ENCODE measurements at regions not wholly inside any gene's neighbourhood (a gene's known extent, or its start where the extent isn't known, plus 50 kb on each side); places are given as distances from the start of the nearest gene placed in this dataset.

DNA sequence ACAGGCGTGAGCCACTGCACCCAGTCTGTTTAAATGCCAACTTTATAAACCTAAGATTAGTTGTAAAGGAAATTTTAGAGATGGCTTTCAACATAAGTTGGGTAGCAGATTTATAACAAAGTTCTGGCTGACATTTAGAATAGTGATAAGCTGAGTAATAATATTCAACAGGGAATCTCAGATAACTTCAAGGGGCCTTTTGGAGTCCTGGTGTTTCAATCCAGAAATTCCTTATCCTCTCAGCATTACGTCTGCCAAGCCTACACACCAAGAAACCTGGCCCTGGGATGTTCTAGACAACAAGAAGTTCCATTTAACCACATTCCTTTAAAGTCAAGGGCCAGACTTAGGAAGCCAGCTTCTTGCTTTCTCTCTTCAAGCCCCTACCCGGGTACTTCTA, 59.5 kb upstream of the DYRK2 start (continued):
- no peak for TF ChIP-seq NBN (IDR thresholded peaks at IDR 0.05; ENCODE audit: low read depth)
- TF ChIP-seq ZNF175 (CRISPR knock-in tag; IDR thresholded peaks at IDR 0.05; ENCODE audit: low read depth), result no peak

DNA sequence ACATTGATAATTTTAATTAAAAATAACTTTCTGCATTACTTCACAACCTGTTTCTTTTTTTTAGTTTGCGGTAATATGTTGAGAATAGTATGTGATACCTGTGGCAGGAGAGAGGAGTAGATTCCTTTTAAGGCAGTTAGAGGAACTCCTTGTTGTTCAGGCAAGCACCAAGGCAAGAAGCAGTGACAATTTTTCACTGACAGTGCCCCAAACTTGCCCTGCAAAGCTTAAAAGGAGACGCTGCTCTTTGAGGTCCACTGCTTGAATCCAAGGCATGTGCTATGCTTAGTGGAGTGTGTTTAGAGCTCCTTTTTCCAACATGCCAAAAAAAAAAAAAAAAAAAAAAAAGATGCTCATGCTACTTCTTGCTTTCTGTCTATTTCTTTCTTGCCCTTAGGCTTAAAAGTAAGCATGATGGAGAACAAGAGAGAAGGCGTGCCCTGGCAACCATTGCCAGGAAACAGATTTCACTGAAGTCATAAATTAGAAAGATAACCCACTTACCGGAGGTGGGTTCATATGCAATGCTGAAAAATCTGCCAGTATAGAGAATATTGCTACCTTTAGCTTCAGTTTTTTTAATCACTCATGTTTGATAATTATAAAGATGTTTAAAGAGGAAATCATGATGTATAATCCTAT, 58.3 kb upstream of the DYRK2 start:
- no peaks in the 10 kb centered on the region for H3K9me3 ChIP-seq (replicated peaks; ENCODE audit: control insufficient read depth, insufficient read depth, low read depth, low read length)
- FAIRE-seq (no peak), ATAC-seq (no peak), DNase-seq (ENCODE audit: extremely low read depth in 1 of 4, low spot score in 3 of 4) (no peak)
- CTCF ChIA-PET (ENCODE audit: low intra/inter-chr PET ratio), result no interaction called here
- no peaks in the 10 kb centered on the region for H3K27me3 ChIP-seq (ENCODE audit: control insufficient read depth in 2 of 2, insufficient read depth in 2 of 2, low read length in 2 of 2)
- POLR2A ChIA-PET, result interaction anchor here (1.3 kb wide), 1 partner anchor 12 kb away, joined by 3 read pairs; no protein-coding TSS in a partner anchor
- H2AFZ ChIP-seq (ENCODE audit: low read depth, low read length), result no peak overlapping the region
- no peak overlapping the region for H3K4me2 ChIP-seq (ENCODE audit: insufficient read depth, low read length)
- H3K27ac ChIP-seq (ENCODE audit: extremely low read depth, low read depth, low read length), result no peak overlapping the region
- no peak for TF ChIP-seq ZKSCAN8 (CRISPR knock-in tag; IDR thresholded peaks at IDR 0.05)
- TF ChIP-seq, protein P1, sequence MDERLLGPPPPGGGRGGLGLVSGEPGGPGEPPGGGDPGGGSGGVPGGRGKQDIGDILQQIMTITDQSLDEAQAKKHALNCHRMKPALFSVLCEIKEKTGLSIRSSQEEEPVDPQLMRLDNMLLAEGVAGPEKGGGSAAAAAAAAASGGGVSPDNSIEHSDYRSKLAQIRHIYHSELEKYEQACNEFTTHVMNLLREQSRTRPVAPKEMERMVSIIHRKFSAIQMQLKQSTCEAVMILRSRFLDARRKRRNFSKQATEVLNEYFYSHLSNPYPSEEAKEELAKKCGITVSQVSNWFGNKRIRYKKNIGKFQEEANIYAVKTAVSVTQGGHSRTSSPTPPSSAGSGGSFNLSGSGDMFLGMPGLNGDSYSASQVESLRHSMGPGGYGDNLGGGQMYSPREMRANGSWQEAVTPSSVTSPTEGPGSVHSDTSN (CRISPR knock-in tag; IDR thresholded peaks at IDR 0.05; ENCODE audit: low read depth), result no peak
- TF ChIP-seq, protein P1 (tag; conservative IDR thresholded peaks at IDR 0.05; ENCODE audit: low read depth), result 0 out of 2 replicates have a peak, but pooled peaks have one; percentile 16
- 7% methylated on average over 4 of the region's 4 CpGs for WGBS (ENCODE audit: insufficient coverage, low coverage, missing lambda C conversion rate)
- no peak overlapping the region for H3K9ac ChIP-seq (ENCODE audit: insufficient read depth in 1 of 2, low read depth in 2 of 2, low read length in 2 of 2)
- H3K4me1 ChIP-seq (replicated peaks in 1 of 2; ENCODE audit: control insufficient read depth in 2 of 2, insufficient read depth in 2 of 2, low read length in 2 of 2), result no peaks in the 10 kb centered on the region
- H4K20me1 ChIP-seq (replicated peaks; ENCODE audit: control insufficient read depth, insufficient read depth, low read length), result no peaks in the 10 kb centered on the region
- intact Hi-C loops (cut with micrococcal nuclease), result no loop called here
- H3K79me2 ChIP-seq (ENCODE audit: control insufficient read depth, insufficient read depth, low read length), result no peaks in the 10 kb centered on the region
- H3K36me3 ChIP-seq (ENCODE audit: control insufficient read depth, insufficient read depth, low read length), result no peaks in the 10 kb centered on the region
- no peak overlapping the region for H3K4me3 ChIP-seq
- H3K9me1 ChIP-seq (ENCODE audit: control insufficient read depth, insufficient read depth, low read length), result no peaks in the 10 kb centered on the region
- in situ Hi-C loops (cut with MboI), result no loop called here
- no TSS peak for BruUV-seq (replicated peaks)

All from K562 (cell line).